ENCODE measurements at regions not wholly inside any gene's neighbourhood (a gene's known extent, or its start where the extent isn't known, plus 50 kb on each side); places are given as distances from the start of the nearest gene placed in this dataset.

DNA sequence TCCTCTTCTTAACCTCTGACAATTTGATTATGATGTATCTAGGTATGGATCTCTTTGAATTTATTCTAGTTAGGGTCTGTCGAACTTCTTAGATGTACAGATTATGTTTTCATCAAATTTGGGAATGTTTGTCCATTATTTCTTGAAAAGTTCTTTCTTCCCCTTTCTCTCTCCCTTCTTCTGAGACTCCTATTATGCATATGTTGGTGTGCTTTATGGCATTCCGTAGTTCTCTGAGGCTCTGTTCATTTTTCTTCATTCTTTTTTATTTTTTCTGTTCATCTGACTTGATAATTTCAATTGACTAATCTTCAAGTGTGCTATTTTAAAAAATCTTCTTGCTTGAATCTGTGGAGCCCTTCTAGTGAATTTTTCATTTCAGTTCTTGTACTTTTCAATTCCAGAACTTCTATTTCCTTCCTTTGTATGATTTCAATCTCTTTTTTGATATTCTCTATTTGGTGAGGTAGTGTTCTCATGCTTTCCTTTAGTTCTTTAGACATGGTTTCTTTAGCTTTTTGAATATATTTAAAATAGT is 79.8 kb downstream of the TMEM270 start:
- H3K36me3 ChIP-seq, result no peaks in the 10 kb centered on the region
- no peak overlapping the region for H3K4me3 ChIP-seq
- no peak for DNase-seq (ENCODE audit: low spot score)
- H3K27me3 ChIP-seq (replicated peaks; ENCODE audit: insufficient read depth), result no peaks in the 10 kb centered on the region
- TF ChIP-seq POLR2AphosphoS5 (IDR thresholded peaks at IDR 0.05) (no peak), POLR2A (IDR thresholded peaks at IDR 0.05) (no peak)
- TF ChIP-seq, protein P1, sequence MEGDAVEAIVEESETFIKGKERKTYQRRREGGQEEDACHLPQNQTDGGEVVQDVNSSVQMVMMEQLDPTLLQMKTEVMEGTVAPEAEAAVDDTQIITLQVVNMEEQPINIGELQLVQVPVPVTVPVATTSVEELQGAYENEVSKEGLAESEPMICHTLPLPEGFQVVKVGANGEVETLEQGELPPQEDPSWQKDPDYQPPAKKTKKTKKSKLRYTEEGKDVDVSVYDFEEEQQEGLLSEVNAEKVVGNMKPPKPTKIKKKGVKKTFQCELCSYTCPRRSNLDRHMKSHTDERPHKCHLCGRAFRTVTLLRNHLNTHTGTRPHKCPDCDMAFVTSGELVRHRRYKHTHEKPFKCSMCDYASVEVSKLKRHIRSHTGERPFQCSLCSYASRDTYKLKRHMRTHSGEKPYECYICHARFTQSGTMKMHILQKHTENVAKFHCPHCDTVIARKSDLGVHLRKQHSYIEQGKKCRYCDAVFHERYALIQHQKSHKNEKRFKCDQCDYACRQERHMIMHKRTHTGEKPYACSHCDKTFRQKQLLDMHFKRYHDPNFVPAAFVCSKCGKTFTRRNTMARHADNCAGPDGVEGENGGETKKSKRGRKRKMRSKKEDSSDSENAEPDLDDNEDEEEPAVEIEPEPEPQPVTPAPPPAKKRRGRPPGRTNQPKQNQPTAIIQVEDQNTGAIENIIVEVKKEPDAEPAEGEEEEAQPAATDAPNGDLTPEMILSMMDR (IDR thresholded peaks at IDR 0.05), result no peak
- H3K27ac ChIP-seq, result no peak overlapping the region
- H3K9me3 ChIP-seq, result no peaks in the 10 kb centered on the region
- WGBS, result 82% methylated on average over 2 of the region's 2 CpGs
- no peaks in the 10 kb centered on the region for H3K4me1 ChIP-seq (replicated peaks)
- intact Hi-C loops (cut with DNase I), result no loop called here

DNA sequence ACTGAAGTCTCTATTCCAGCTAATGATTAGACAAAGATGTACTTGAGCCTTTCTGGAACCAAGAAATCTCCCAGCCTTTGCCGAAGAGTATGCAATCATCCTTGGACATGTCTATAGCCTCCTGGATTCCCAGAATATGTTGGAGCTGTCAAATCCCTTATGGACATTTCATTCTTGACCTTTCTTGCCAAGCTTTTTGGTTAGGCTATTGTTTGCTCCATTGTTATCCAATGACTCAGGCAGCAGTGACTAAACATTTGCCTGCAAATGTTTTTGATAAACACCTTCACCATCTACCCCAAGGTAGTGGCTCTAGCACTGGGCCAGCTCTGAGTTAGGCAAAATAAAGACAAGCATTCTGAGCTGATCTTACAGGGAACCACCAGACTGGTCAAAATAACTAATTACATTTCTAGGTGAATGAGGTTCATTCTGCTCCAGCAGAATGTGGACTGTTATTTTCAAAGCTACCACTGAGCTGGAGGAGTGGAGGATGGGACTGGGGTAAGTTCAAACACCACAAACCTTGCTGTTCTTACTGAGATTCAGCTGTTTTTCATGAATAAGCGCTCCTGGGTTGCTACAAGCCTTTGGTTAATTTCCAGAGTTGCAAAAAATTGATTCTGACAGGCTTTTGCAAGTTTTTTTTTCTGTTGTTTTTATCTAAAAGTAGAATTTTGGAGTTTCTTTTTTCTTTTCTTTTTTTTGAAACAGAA is 81.0 kb downstream of the TMEM270 start:
- WGBS, result 89% methylated on average over 2 of the region's 2 CpGs
- H3K36me3 ChIP-seq, result no peaks in the 10 kb centered on the region
- H3K27me3 ChIP-seq (replicated peaks; ENCODE audit: insufficient read depth), result no peaks in the 10 kb centered on the region
- no peak for DNase-seq (ENCODE audit: low spot score)
- no peaks in the 10 kb centered on the region for H3K9me3 ChIP-seq
- intact Hi-C loops (cut with DNase I), result no loop called here
- no peaks in the 10 kb centered on the region for H3K4me1 ChIP-seq (replicated peaks)
- no peak overlapping the region for H3K4me3 ChIP-seq
- TF ChIP-seq POLR2AphosphoS5 (IDR thresholded peaks at IDR 0.05) (no peak), POLR2A (IDR thresholded peaks at IDR 0.05) (no peak)
- TF ChIP-seq, protein P1 (IDR thresholded peaks at IDR 0.05), result no peak
- H3K27ac ChIP-seq, result no peak overlapping the region

DNA sequence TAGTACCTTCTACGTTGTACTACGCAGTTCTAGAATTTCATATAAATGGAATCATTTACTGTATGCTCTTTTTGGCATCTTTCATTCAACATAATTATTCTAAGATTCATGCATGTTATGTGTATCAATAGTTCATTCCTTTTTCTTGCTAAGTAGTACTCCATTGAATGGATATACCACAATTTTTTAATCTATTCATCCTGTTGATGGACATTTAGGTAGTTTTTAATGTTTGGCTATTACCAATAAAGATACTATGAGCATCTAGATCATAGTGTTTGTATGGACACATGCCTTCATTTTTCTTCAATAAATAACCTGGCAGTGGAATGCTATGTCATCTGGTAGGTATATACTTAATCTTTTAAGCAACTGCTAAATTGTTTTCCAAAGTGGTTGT is 83.0 kb upstream of the ELN start:
- intact Hi-C loops (cut with DNase I), result no loop called here
- no peak overlapping the region for H3K4me3 ChIP-seq
- H3K27me3 ChIP-seq (replicated peaks; ENCODE audit: insufficient read depth), result no peaks in the 10 kb centered on the region
- DNase-seq (ENCODE audit: low spot score), result no peak
- 98% methylated on average over 2 of the region's 2 CpGs for WGBS
- no peaks in the 10 kb centered on the region for H3K36me3 ChIP-seq
- H3K4me1 ChIP-seq (replicated peaks), result no peaks in the 10 kb centered on the region
- no peaks in the 10 kb centered on the region for H3K9me3 ChIP-seq
- TF ChIP-seq POLR2AphosphoS5 (IDR thresholded peaks at IDR 0.05) (no peak), POLR2A (IDR thresholded peaks at IDR 0.05) (no peak)
- TF ChIP-seq, protein P1 (IDR thresholded peaks at IDR 0.05), result no peak
- H3K27ac ChIP-seq, result no peak overlapping the region

DNA sequence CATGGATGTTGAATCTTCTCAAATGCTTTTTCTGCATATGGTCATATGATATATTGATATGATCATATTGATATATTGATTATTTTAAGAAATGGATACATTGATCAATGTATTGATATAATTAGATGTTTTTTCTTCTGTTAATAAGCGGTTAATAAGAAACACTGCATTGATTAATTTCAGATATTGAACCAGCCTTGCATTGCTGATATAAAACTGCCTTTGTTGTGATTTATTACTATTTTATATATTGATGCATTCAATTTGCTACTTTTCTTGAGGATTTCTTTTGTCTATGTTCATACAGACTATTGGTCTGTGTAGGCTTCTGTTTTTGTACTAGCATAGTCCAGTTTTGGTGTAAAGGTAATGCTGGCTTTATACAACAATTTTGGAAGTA is 79.7 kb upstream of the ELN start:
- Histone ChIP-seq H3K4me3 (no peak overlapping the region), H3K36me3 (no peaks in the 10 kb centered on the region), H3K27ac (no peak overlapping the region), H3K4me1 (replicated peaks) (no peaks in the 10 kb centered on the region), H3K27me3 (replicated peaks; ENCODE audit: insufficient read depth) (no peaks in the 10 kb centered on the region), H3K9me3 (no peaks in the 10 kb centered on the region)
- WGBS, result 100% methylated on average over 1 of the region's 1 CpG
- TF ChIP-seq, protein P1 (IDR thresholded peaks at IDR 0.05), result no peak
- TF ChIP-seq POLR2AphosphoS5 (IDR thresholded peaks at IDR 0.05), result no peak
- no peak for TF ChIP-seq POLR2A (IDR thresholded peaks at IDR 0.05)
- intact Hi-C loops (cut with DNase I), result no loop called here
- DNase-seq (ENCODE audit: low spot score), result no peak

DNA sequence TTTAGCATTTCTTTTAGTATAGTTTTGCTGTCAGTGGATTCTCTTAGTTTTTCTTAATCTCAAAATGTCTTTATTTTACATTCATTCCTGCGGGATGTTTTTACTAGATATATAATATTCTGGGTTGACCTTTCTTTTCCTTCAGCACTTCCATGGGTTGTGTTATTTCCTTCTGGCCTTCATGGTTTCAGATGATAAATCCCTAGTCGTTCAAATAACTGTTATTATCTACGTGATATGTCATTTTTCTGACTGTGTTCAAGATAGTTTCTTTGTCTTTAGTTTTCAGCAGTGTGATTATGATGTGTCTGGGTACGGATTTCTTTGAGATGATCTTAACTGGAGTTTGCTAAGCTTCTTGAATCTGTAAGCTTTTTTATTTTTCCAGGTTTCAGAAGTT is 75.7 kb upstream of the ELN start:
- no peak overlapping the region for H3K27ac ChIP-seq
- H3K4me3 ChIP-seq, result no peak overlapping the region
- 81% methylated on average over 4 of the region's 4 CpGs for WGBS
- H3K27me3 ChIP-seq (replicated peaks; ENCODE audit: insufficient read depth), result no peaks in the 10 kb centered on the region
- no peak for TF ChIP-seq POLR2AphosphoS5 (IDR thresholded peaks at IDR 0.05)
- TF ChIP-seq, protein P1 (IDR thresholded peaks at IDR 0.05), result no peak
- no peak for TF ChIP-seq POLR2A (IDR thresholded peaks at IDR 0.05)
- intact Hi-C loops (cut with DNase I), result no loop called here
- no peak for DNase-seq (ENCODE audit: low spot score)
- no peaks in the 10 kb centered on the region for H3K36me3 ChIP-seq
- H3K9me3 ChIP-seq, result no peaks in the 10 kb centered on the region
- H3K4me1 ChIP-seq (replicated peaks), result no peaks in the 10 kb centered on the region
